HG02623 (cell line): ENCODE measurements at regions not wholly inside any gene's neighbourhood (a gene's known extent, or its start where the extent isn't known, plus 50 kb on each side); places are given as distances from the start of the nearest gene placed in this dataset.
"Not testable (repeated sequence)": the region's sequence is repeated elsewhere in the genome, so short reads cannot be mapped to it uniquely, and the experiment has no call there.

Source experiments
- ATAC-seq: cut with Tn5 transposase; IDR thresholded peaks from one replicate; pipeline ENCODE4 v1.9.1; 2021; ENCODE audit warnings: moderate library complexity; ENCODE audit not compliant: unreplicated experiment

GRCh38 chr7:3135626-3136025, 92.0 kb upstream of the CARD11 start:
- no peak for ATAC-seq

GRCh38 chr7:3138206-3138605, 94.5 kb upstream of the CARD11 start:
- ATAC-seq: no peak

GRCh38 chr7:3138997-3139396, 95.3 kb upstream of the CARD11 start:
- ATAC-seq: no peak

GRCh38 chr7:3140834-3141233, 97.2 kb upstream of the CARD11 start:
- no peak for ATAC-seq

GRCh38 chr7:3141326-3141725, 97.7 kb upstream of the CARD11 start:
- ATAC-seq: no peak

- ATAC-seq: no peak
These were observed 100.5 kb upstream of the CARD11 start for GRCh38 chr7:3143869-3144775.

GRCh38 chr7:3144776-3145125, 101.1 kb upstream of the CARD11 start:
- not testable (repeated sequence) for ATAC-seq

GRCh38 chr7:3146571-3147226, 103.0 kb upstream of the CARD11 start:
- ATAC-seq: no peak

- not testable (repeated sequence) for ATAC-seq
These were observed 104.8 kb upstream of the CARD11 start for GRCh38 chr7:3148471-3148870.

- no peak for ATAC-seq
These were observed 105.7 kb upstream of the CARD11 start for GRCh38 chr7:3149231-3149995.

GRCh38 chr7:3150027-3150426, 106.4 kb upstream of the CARD11 start:
- no peak for ATAC-seq

- no peak for ATAC-seq
These were observed 108.1 kb upstream of the CARD11 start for GRCh38 chr7:3151784-3152183.

- ATAC-seq: no peak
These were observed 109.0 kb upstream of the CARD11 start for GRCh38 chr7:3152714-3153113.

GRCh38 chr7:3153118-3153517, 109.5 kb upstream of the CARD11 start:
- ATAC-seq: no peak

- no peak for ATAC-seq
These were observed 110.7 kb upstream of the CARD11 start for GRCh38 chr7:3154317-3154716.

GRCh38 chr7:3154881-3155494, 111.3 kb upstream of the CARD11 start:
- ATAC-seq: no peak

- no peak for ATAC-seq
These were observed 112.8 kb upstream of the CARD11 start for GRCh38 chr7:3156508-3156907.

- no peak for ATAC-seq
These were observed 114.1 kb upstream of the CARD11 start for GRCh38 chr7:3157566-3158287.

GRCh38 chr7:3158341-3158760, 114.7 kb upstream of the CARD11 start:
- ATAC-seq: no peak

- no peak for ATAC-seq
These were observed 115.4 kb upstream of the CARD11 start for GRCh38 chr7:3159039-3159438.

- ATAC-seq: no peak
These were observed 115.8 kb upstream of the CARD11 start for GRCh38 chr7:3159445-3159844.
